Endothelial cell of umbilical vein (primary cell): ENCODE measurements at regions not wholly inside any gene's neighbourhood (a gene's known extent, or its start where the extent isn't known, plus 50 kb on each side); places are given as distances from the start of the nearest gene placed in this dataset.

Experiments used
- BruUV-seq: library from RNA; stranded (reverse); fragments of 400-500 nt; replicated peaks from 2 replicates; lab custom pipeline; 2021; lab: Mats Ljungman, UMichigan
- CTCF ChIA-PET: fragments of 300-600, 350-600 bp; sonication (Branson Sonifier 250); formaldehyde crosslinking; loops from one replicate; lab custom pipeline; 2021; ENCODE audit warnings: antibody characterized with exemption, inconsistent platforms; lab: Charles Lee
- POLR2A ChIA-PET: fragments of 300-600, 350-600 bp; sonication (Branson Sonifier 250); formaldehyde crosslinking; loops from one replicate; lab custom pipeline; 2021; ENCODE audit warnings: antibody characterized with exemption, inconsistent platforms; lab: Charles Lee
- DNase-seq: peaks from one replicate; pipeline ENCODE4 v3.0.0-alpha.2; 2011; ENCODE audit warnings: low read depth, low spot score
- FAIRE-seq: peaks from 2 replicates; lab custom pipeline; 2011; peaks lifted over from hg19 to GRCh38; lab: Jason Lieb, UNC
- H2AFZ ChIP-seq: 2 replicates; pipeline ENCODE4 v1.6.0; 2012; ENCODE audit warnings: low read depth, low read length, control low read depth, inconsistent platforms
- H3K27ac ChIP-seq: 2 replicates; pipeline ENCODE4 v1.5.1; 2011; ENCODE audit warnings: low read depth, mild to moderate bottlenecking, control low read depth, low read length, moderate library complexity; ENCODE audit not compliant: insufficient read depth
- H3K27me3 ChIP-seq, 2 experiments: 2 replicates each; pipeline versions ENCODE4 v1.6.0 to v1.6.1; 2011; ENCODE audit warnings: low read length in 2 of 2, mixed read lengths in 1 of 2; ENCODE audit not compliant: control insufficient read depth in 2 of 2, insufficient read depth in 2 of 2
- H3K36me3 ChIP-seq, 2 experiments: 2 replicates in 1 of 2; 3 replicates in 1 of 2; pipeline ENCODE4 v1.5.1; 2011; ENCODE audit warnings: low read length in 2 of 2, mild to moderate bottlenecking in 1 of 2, moderate library complexity in 1 of 2; ENCODE audit not compliant: control insufficient read depth in 2 of 2, insufficient read depth in 2 of 2; ENCODE audit errors: extremely low read depth in 1 of 2
- H3K4me1 ChIP-seq: 3 replicates; pipeline ENCODE4 v1.5.1; 2011; ENCODE audit warnings: mild to moderate bottlenecking, low read length; ENCODE audit not compliant: control insufficient read depth, insufficient read depth; ENCODE audit errors: extremely low read depth
- H3K4me2 ChIP-seq: 2 replicates; pipeline ENCODE4 v1.6.1; 2011; ENCODE audit warnings: low read length, control low read depth, mixed read lengths; ENCODE audit not compliant: insufficient read depth
- H3K4me3 ChIP-seq, 3 experiments: fragments of 200-600 bp in 1 of 3; sonication (generic), shearing (Covaris generic) in 1 of 3; replicated peaks in 1 of 3; 2 replicates each; pipeline ENCODE4 v1.5.1; 2011 to 2016; ENCODE audit warnings: control low read depth in 3 of 3, low read length in 3 of 3, mild to moderate bottlenecking in 2 of 3, inconsistent platforms in 1 of 3, low read depth in 1 of 3, moderate library complexity in 1 of 3; ENCODE audit not compliant: insufficient read depth in 1 of 3
- H3K79me2 ChIP-seq: 2 replicates; pipeline ENCODE4 v1.6.0; 2012; ENCODE audit warnings: low read length, inconsistent platforms; ENCODE audit not compliant: control insufficient read depth, insufficient read depth
- H3K9ac ChIP-seq: replicated peaks from 2 replicates; pipeline ENCODE3; 2011; ENCODE audit warnings: low read length, control low read depth; ENCODE audit not compliant: insufficient read depth; ENCODE audit errors: extremely low read depth
- H3K9me1 ChIP-seq: replicated peaks from 3 replicates; pipeline ENCODE4 v1.6.0; 2011; ENCODE audit warnings: mild to moderate bottlenecking, low read length; ENCODE audit not compliant: control insufficient read depth, insufficient read depth; ENCODE audit errors: extremely low read depth
- H3K9me3 ChIP-seq: replicated peaks from 2 replicates; pipeline ENCODE4 v1.5.1; 2012; ENCODE audit warnings: low read length, inconsistent platforms; ENCODE audit not compliant: control insufficient read depth, insufficient read depth
- H4K20me1 ChIP-seq: replicated peaks from 2 replicates; pipeline ENCODE3; 2011; ENCODE audit warnings: mild to moderate bottlenecking, low read length; ENCODE audit not compliant: control insufficient read depth, insufficient read depth; ENCODE audit errors: extremely low read depth
- CTCF ChIP-seq, 2 donors: IDR thresholded peaks; 1 replicate in 1 of 2; 2 replicates in 1 of 2; pipeline ENCODE4 v1.5.1; 2011; ENCODE audit warnings: low read length in 2 of 2, mild to moderate bottlenecking in 2 of 2, moderate library complexity in 2 of 2, control low read depth in 1 of 2, inconsistent platforms in 1 of 2, low read depth in 1 of 2; ENCODE audit not compliant: insufficient read depth in 1 of 2; ENCODE audit errors: extremely low read depth in 1 of 2
- EZH2 ChIP-seq: IDR thresholded peaks from 2 replicates; pipeline ENCODE4 v1.6.1; 2012; ENCODE audit warnings: borderline replicate concordance, low read depth, mild to moderate bottlenecking, moderate library complexity, low read length, inconsistent platforms; ENCODE audit not compliant: severe bottlenecking
- FOS ChIP-seq: IDR thresholded peaks from 2 replicates; pipeline ENCODE4 v1.6.1; 2011; ENCODE audit warnings: mild to moderate bottlenecking, low read length, moderate library complexity, borderline replicate concordance; ENCODE audit not compliant: insufficient read depth
- GATA2 ChIP-seq: IDR thresholded peaks from 2 replicates; pipeline ENCODE4 v1.7.0; 2011; ENCODE audit warnings: low read depth, mild to moderate bottlenecking, moderate library complexity, mixed read lengths, low read length; ENCODE audit not compliant: insufficient read length, insufficient read depth
- JUN ChIP-seq: IDR thresholded peaks from 2 replicates; pipeline ENCODE4 v1.6.1; 2011; ENCODE audit warnings: borderline replicate concordance, low read depth; ENCODE audit not compliant: insufficient read length, insufficient read depth
- MAX ChIP-seq: IDR thresholded peaks from 2 replicates; pipeline ENCODE4 v1.6.1; 2011; ENCODE audit not compliant: insufficient read depth, insufficient read length
- MYC ChIP-seq: IDR thresholded peaks from one replicate; pipeline ENCODE4 v1.6.1; 2011; ENCODE audit warnings: mild to moderate bottlenecking, low read depth, low read length
- POLR2A ChIP-seq: IDR thresholded peaks from 2 replicates; pipeline ENCODE4 v1.6.1; 2012; ENCODE audit warnings: low read depth, mild to moderate bottlenecking, control low read depth, low read length
- POLR2AphosphoS5 ChIP-seq: IDR thresholded peaks from 2 replicates; pipeline ENCODE4 v1.6.1; 2012; ENCODE audit warnings: low read depth, mild to moderate bottlenecking, control low read depth, low read length, moderate library complexity; ENCODE audit not compliant: insufficient read depth
- dilution Hi-C: fragments of 300-500 bp; cut with MboI; formaldehyde crosslinking; loops from one replicate; pipeline ENCODE4 v1.15.0; 2019; ENCODE audit warnings: low sequenced_read_pairs; ENCODE audit not compliant: extremely low pct_ligation_motif_present
- intact Hi-C: fragments of 100-400 bp; cut with micrococcal nuclease; formaldehyde crosslinking; loops from one replicate; pipeline ENCODE4 v1.10.0; 2022

GRCh38 chr3:17910922-17911321, 168.5 kb upstream of the TBC1D5 start:
- intact Hi-C loops, result no loop called here
- DNase-seq (no peak), FAIRE-seq (no peak)
- ChIA-PET POLR2A (no interaction called here), CTCF (no interaction called here)
- Histone ChIP-seq H3K9me1 (no peaks in the 10 kb centered on the region), H4K20me1 (no peaks in the 10 kb centered on the region), H3K4me2 (no peak overlapping the region), H2AFZ (no peak overlapping the region), H3K36me3 (no peaks in the 10 kb centered on the region), H3K9ac (no peak overlapping the region), H3K27me3 (no peaks in the 10 kb centered on the region), H3K9me3 (no peaks in the 10 kb centered on the region), H3K27ac (no peak overlapping the region), H3K4me3 (no peak overlapping the region), H3K4me1 (no peaks in the 10 kb centered on the region), H3K79me2 (no peaks in the 10 kb centered on the region)
- no peak for TF ChIP-seq MAX
- no peak for TF ChIP-seq POLR2AphosphoS5
- TF ChIP-seq CTCF (IDR thresholded peaks at IDR 0.05; ENCODE audit: extremely low read depth in 1 of 2, insufficient read depth in 1 of 2, low read depth in 1 of 2, low read length in 2 of 2), result no peak
- no peak for TF ChIP-seq MYC
- TF ChIP-seq POLR2A, result no peak
- TF ChIP-seq FOS, result no peak
- TF ChIP-seq GATA2, result no peak
- TF ChIP-seq JUN, result no peak
- no peak for TF ChIP-seq EZH2
- dilution Hi-C loops, result no loop called here
- no TSS peak for BruUV-seq
